EL (cell line): ENCODE measurements at regions not wholly inside any gene's neighbourhood (a gene's known extent, or its start where the extent isn't known, plus 50 kb on each side); places are given as distances from the start of the nearest gene placed in this dataset.

Experiments used
- DNase-seq: peaks from one replicate; pipeline ENCODE4 v3.0.0-alpha.2; 2016

GRCh38 chr12:94748726-94749421 lies 98.5 kb upstream of the TMCC3 start:
- DNase-seq = no peak

GRCh38 chr12:94745562-94745961 lies 95.2 kb upstream of the TMCC3 start:
- no peak for DNase-seq

- DNase-seq = no peak
Measured at GRCh38 chr12:94743174-94743573, 92.8 kb upstream of the TMCC3 start.

- DNase-seq = no peak
Measured at GRCh38 chr12:94740601-94741362, 90.4 kb upstream of the TMCC3 start.

GRCh38 chr12:94736820-94737219 lies 86.5 kb upstream of the TMCC3 start:
- DNase-seq = no peak

DNA sequence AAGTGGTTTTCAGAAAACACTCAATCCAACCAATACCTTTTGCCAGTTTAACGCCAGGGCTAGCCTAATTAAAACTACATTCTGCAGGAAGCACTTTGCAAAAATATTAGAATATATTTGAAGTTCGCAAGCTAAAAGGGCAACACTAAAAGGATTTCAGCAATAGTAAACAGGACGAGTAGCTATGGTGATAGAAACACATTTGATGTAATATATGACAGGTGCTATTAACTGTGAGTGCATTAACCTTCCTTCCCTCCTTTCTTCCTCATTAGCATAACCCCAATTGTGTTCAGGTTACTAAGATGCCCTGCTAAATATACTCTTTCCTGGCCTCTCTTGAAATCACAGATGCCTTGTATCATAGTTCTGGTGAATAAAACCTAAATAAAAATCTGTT lies 85.6 kb upstream of the TMCC3 start:
- no peak for DNase-seq

DNA sequence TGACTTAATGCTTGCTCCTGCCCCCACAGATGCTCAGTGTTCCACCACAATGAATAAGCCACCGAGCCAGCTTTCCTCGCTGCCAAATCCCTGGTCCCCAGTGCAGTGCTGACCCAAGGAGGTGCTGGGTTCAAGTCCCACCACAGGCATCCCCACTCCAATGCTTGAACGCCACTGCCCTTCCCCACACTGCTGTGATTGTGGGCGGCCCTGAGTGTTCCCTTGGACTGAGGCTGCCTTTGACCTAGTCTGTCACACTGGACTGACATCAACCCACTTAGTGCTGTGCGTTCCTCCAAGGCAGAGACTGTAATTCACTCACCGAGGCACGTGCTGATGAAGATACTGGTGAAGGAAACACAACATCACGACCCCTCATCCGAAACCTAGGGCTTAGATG lies 83.4 kb upstream of the TMCC3 start:
- no peak for DNase-seq

GRCh38 chr12:94732367-94732990 lies 82.1 kb upstream of the TMCC3 start:
- no peak for DNase-seq

GRCh38 chr12:94731733-94732360 lies 81.5 kb upstream of the TMCC3 start:
- no peak for DNase-seq

- no peak for DNase-seq
Measured at GRCh38 chr12:94730847-94731246, 80.5 kb upstream of the TMCC3 start.

- DNase-seq = no peak
Measured at GRCh38 chr12:94726236-94726835, 76.0 kb upstream of the TMCC3 start.

GRCh38 chr12:94725375-94726168 lies 75.2 kb upstream of the TMCC3 start:
- peak; percentile 52 for DNase-seq

DNA sequence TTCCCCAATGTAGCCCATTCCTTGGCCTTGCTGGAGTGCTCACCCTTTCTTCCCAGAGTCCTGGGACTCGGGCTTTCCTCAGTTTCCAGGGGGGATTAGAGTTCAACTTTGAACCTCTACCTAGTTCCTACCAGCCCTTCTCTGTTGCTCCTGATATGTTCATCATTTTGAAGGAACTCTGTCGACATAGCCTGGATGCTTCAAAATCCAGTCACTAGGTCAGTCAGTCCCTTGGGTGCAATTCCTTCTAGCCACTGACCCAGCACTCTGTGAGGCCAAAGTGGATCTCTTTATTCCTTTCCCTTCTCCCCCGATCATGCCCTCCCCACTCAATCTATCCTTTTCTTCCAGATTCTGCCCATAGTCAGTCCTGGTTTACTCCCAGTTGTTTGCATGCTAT lies 72.3 kb upstream of the TMCC3 start:
- no peak for DNase-seq

DNA sequence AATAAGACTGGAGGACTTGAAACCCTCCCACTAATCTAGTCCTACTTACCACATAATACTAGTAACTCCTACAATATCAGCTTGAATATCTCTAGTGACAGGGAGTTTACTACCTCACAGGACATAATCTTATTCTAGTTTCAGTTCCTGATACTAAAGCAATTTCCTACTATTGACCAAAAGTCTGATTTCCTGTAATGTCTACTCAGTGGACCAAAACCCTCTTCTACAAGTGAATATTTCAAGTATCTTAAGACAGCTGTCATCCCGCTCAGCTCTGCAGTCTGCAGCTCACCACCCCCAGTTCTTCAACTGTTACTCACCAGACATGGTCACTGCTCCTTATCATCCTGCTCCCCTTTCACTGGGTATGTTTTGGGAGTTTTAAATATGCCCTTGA lies 70.8 kb upstream of the TMCC3 start:
- no peak for DNase-seq

- no peak for DNase-seq
Measured at GRCh38 chr12:94718114-94718513, 67.8 kb upstream of the TMCC3 start.

DNA sequence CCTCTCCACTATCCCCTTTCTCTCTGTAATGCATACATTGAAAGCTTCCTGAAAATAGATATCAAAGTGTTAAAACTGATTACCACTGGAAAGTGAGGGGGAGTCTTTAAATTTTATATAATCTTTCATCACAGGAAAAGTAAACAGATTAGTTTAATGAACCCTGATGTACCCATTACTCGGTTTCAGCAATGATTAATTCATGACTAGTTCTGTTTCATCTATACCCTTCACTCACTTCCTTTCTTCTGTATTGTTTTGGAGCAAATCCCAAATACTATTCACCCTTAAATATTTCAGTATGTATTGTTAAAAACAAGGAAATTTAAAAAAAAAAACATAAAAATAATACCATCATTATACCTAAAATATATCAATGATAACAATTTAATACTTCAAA lies 67.3 kb upstream of the TMCC3 start:
- no peak for DNase-seq

- no peak for DNase-seq
Measured at GRCh38 chr12:94717108-94717507, 66.8 kb upstream of the TMCC3 start.

DNA sequence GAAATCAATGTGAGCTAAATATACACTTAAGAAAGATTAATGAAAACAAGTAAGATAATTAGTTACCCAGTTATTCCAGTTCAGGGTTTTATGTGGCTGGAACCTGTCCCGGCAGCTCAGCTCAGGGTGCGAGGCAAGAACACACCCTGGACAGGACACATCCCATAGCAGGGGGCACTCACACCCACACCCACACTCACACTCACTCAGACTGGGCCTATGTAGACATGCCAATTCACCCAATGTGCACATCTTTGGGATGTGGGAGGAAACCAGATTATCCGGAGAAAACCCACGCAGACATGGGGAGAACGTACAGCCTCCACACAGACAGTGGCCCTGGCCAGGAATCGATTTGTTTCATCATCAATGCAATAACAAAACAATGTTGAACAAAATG lies 66.0 kb upstream of the TMCC3 start:
- no peak for DNase-seq

DNA sequence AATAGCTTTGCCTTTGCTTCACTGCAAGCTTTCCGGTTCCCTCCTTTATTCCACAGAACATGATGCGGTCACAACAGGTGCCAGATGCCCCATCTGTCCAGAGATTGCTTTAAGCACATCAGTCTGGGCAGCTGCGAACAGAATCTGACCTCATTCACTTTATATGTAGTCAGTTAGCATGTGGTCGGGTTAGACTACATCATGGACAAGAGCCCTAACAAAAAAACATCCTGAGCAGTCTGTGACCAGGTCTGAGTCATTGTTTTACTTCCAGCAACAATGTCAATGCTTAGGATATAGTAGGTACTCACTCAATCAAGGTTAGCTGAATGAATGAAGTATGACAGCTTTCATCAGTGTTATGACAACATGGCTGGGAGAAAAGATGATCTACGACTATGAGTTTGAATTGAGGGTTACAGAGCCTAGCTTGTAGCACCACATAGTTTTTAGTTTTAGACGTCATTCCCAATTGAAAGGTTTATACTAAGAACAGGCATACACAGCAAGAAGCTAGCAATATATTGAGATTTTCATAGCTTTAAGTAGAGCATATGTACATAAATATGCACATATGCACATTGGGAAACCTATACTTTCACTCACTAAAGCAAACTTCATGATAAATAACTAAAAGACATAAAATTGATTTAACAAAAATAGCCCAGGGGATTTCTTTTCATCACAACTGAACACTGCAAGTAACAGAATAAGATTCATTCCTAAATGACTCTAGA lies 64.2 kb upstream of the TMCC3 start:
- DNase-seq = peak; percentile 58

GRCh38 chr12:94712815-94713515 lies 62.6 kb upstream of the TMCC3 start:
- DNase-seq = no peak

DNA sequence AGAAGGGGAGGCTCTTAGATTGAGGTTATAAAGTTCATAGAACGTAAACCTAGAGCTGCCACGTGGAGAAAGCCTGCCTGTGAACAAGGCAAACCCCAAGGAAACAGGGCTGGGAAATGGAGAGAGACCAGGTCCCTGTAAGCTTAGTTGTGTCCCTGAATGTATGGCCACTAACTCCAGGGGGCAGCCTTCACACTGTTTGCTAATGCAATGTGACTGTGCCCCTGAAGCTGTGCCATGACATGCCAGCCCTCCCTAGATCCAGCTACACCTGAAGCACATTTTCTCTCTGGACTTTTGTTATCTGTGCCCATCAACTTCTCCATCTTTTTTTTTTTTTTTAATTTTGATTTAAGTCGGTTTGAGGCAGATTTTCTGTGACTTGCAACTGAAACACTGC lies 60.6 kb upstream of the TMCC3 start:
- DNase-seq = peak; percentile 32
